Thymus (tissue), 11 donors: ENCODE measurements at regions not wholly inside any gene's neighbourhood (a gene's known extent, or its start where the extent isn't known, plus 50 kb on each side); places are given as distances from the start of the nearest gene placed in this dataset.

ENCODE experiments used
- DNase-seq, 9 donors: peaks; one replicate each; pipeline ENCODE4 v3.0.0-alpha.2; 2013; ENCODE audit warnings: low spot score in 9 of 9, low read depth in 6 of 9, missing footprints in 1 of 9
- H3K27ac ChIP-seq, 2 donors: one replicate each; pipeline ENCODE4 v1.5.1; 2013; ENCODE audit warnings: control low read depth in 1 of 2, low read depth in 1 of 2, low read length in 1 of 2, mild to moderate bottlenecking in 1 of 2, moderate library complexity in 1 of 2
- H3K27me3 ChIP-seq, 2 donors: one replicate each; pipeline ENCODE4 v1.5.1; 2013; ENCODE audit warnings: low read length in 1 of 2; ENCODE audit not compliant: control insufficient read depth in 2 of 2, insufficient read depth in 1 of 2
- H3K36me3 ChIP-seq, 2 donors: one replicate each; pipeline ENCODE4 v1.5.1; 2013; ENCODE audit warnings: low read length in 1 of 2, mild to moderate bottlenecking in 1 of 2, moderate library complexity in 1 of 2; ENCODE audit not compliant: control insufficient read depth in 2 of 2, insufficient read depth in 2 of 2
- H3K4me1 ChIP-seq, 2 donors: one replicate each; pipeline ENCODE4 v1.5.1; 2013; ENCODE audit warnings: low read length in 2 of 2; ENCODE audit not compliant: control insufficient read depth in 2 of 2, insufficient read depth in 2 of 2
- H3K4me3 ChIP-seq, 2 donors: one replicate each; pipeline ENCODE4 v1.5.1; 2013; ENCODE audit warnings: low read length in 2 of 2, control low read depth in 1 of 2, mild to moderate bottlenecking in 1 of 2
- H3K9me3 ChIP-seq, 2 donors: one replicate each; pipeline ENCODE4 v1.5.1; 2013; ENCODE audit warnings: low read length in 1 of 2, mild to moderate bottlenecking in 1 of 2; ENCODE audit not compliant: control insufficient read depth in 2 of 2, insufficient read depth in 1 of 2
- WGBS: extraction: QIAGEN DNeasy Blood & Tissue Kit; methylation state at CpG from one replicate; pipeline ENCODE4 v1.1.7; 2013; 5-methylcytosine and 5-hydroxymethylcytosine counted together
- donor health status: healthy.

DNA sequence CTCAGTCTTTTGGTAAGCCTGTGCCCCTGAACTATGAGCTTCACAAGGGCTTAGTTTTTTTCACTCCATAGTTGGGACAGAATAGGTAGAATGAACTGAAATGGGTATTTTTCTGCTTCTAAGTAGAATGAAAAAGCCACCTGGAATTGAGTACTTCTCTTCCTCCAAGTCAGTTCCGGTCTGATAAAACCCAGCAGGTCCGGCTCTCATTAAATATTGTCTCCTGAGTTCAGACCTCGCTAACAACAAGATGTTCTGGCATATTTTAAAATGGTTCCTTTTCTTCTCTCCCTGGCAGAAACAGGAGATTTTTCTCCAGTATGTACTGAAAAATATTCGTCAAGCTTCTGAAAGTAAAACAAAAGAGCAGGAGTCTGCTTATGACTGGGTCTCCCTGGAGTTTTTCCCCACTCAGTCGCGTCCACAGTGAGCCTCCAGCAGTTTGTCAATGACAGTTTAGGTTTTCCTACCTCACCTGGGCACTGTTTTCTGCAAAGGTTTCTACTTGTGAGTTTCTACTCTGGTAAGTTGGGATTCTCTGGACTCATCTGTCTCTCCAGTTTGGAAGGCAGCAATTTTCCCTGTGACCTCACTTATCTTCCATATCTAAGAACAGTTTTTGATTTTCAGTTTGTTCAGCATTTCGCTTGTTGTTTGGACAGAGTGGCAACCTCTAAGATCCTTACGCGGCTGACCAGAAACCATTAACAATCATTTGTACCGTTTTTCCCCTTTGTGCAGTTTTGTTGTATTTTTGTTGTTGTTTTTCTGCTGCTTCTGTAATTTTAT is 868.0 kb downstream of the METTL15 start:
- Histone ChIP-seq H3K27ac (no peak overlapping the region), H3K9me3 (no peaks in the 10 kb centered on the region), H3K36me3 (no peaks in the 10 kb centered on the region), H3K27me3 (no peaks in the 10 kb centered on the region), H3K4me1 (no peaks in the 10 kb centered on the region), H3K4me3 (no peak overlapping the region)
- 90% methylated on average over 10 of the region's 10 CpGs for WGBS
- no peak for DNase-seq

DNA sequence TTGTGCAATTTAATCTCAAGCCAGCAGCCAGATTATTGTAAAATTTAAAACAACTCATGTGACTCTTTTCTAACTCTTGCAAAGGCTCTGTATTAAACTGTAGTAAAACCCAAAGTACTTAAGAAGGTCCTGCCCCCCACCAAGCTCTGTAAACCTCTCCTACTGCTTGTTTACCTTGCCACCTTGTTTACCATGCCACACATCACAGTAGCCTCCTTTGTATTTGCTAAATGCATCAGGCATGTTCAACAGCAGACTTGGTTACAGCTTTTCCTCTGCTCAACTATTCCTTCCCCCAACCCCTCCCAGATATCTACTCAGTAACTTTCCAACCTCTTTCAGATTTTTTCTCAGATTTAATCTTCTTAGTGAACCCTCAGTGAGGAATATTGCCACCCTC is 861.6 kb downstream of the METTL15 start:
- H3K4me3 ChIP-seq: no peak overlapping the region
- DNase-seq: no peak

DNA sequence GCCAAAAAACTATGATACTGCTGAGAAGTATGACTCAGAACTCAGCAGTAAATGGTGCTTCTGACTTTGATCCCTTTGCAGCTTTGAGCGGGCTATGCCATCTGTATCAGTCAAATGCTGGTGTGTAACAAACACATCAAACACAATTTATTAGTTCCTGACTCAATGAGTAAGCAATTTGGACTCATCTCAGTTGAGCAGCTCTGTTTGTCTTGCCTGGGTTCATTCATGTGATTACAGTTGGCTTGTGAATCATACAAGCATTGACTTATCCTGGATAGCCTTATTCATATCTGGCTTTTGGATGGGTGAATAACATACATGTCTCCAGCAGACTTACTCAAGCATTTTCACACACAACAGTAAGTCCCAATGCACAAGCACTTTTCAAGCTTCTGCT is 858.8 kb downstream of the METTL15 start:
- Histone ChIP-seq H3K9me3 (no peaks in the 10 kb centered on the region), H3K27ac (no peak overlapping the region), H3K36me3 (no peaks in the 10 kb centered on the region), H3K4me3 (no peak overlapping the region), H3K4me1 (no peaks in the 10 kb centered on the region), H3K27me3 (no peaks in the 10 kb centered on the region)
- no peak for DNase-seq
- 93% methylated on average over 1 of the region's 1 CpG for WGBS

More for the DNA sequence above, 861.6 kb downstream of the METTL15 start:
- Histone ChIP-seq H3K27ac (no peak overlapping the region), H3K4me1 (no peaks in the 10 kb centered on the region), H3K36me3 (no peaks in the 10 kb centered on the region), H3K9me3 (no peaks in the 10 kb centered on the region), H3K27me3 (no peaks in the 10 kb centered on the region)

DNA sequence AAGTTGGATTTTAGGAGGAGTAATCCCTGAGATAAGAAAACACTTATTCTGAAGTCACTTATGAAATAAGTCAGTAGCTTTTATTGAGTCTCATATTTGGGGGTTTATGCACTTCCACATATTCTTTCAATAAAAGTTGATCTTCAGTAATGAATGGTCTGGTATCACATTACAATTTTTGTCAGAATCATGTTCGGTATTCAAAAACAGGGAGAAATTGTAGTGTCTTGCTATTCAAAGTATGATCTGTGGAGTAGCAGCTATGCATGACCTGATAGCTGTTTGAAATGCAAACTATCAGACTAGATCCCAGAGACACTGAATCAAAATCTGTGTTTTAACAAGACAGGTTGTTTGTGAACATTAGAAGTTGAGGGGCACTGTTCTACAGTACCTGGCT is 857.6 kb downstream of the METTL15 start:
- 93% methylated on average over 1 of the region's 1 CpG for WGBS
- H3K4me3 ChIP-seq: no peak overlapping the region
- no peaks in the 10 kb centered on the region for H3K27me3 ChIP-seq
- H3K36me3 ChIP-seq: no peaks in the 10 kb centered on the region
- DNase-seq: no peak
- no peak overlapping the region for H3K27ac ChIP-seq
- no peaks in the 10 kb centered on the region for H3K9me3 ChIP-seq
- H3K4me1 ChIP-seq: no peaks in the 10 kb centered on the region

DNA sequence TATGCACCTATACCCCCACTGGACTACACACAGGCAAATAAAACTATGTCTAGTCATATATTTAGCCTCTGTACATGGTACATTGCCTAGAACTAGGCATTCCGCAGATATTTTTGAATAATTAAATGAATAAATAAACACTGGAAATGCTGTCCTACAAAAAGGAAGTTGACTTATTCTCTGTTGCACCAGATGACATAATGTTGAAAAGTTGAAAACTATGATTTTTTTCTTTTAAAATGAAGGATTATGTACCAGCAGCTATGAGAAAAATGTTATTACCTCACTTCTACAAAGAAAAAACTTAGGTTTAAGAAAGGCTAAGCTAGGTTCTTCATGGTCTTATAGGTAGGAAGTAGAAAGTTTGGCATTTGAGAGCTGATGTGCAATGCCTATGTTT is 856.6 kb downstream of the METTL15 start:
- 99% methylated on average over 1 of the region's 1 CpG for WGBS
- Histone ChIP-seq H3K4me3 (no peak overlapping the region), H3K4me1 (no peaks in the 10 kb centered on the region), H3K9me3 (no peaks in the 10 kb centered on the region), H3K27me3 (no peaks in the 10 kb centered on the region), H3K36me3 (no peaks in the 10 kb centered on the region), H3K27ac (no peak overlapping the region)
- no peak for DNase-seq

DNA sequence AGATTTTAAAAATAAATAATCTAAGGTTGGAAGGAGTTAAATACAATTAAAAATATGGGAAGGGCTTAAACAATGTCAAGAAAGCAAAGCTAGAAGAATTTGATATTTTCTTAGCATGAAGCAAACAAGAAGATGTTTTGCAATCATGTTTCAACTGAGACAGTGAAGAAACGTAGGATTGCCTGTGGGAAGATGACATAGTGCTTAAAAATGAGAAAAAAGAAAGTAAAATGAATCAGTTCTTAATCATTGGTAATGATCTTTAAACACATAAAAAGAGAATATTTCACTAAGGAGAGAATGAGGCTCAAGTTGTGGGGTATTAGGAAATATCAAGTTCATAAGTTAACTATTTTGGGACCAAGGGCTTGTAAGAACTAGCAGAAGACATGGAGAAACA is 855.0 kb downstream of the METTL15 start:
- Histone ChIP-seq H3K4me1 (no peaks in the 10 kb centered on the region), H3K27ac (no peak overlapping the region), H3K4me3 (no peak overlapping the region), H3K36me3 (no peaks in the 10 kb centered on the region), H3K27me3 (no peaks in the 10 kb centered on the region), H3K9me3 (no peaks in the 10 kb centered on the region)
- 55% methylated on average over 1 of the region's 1 CpG for WGBS
- DNase-seq: no peak

DNA sequence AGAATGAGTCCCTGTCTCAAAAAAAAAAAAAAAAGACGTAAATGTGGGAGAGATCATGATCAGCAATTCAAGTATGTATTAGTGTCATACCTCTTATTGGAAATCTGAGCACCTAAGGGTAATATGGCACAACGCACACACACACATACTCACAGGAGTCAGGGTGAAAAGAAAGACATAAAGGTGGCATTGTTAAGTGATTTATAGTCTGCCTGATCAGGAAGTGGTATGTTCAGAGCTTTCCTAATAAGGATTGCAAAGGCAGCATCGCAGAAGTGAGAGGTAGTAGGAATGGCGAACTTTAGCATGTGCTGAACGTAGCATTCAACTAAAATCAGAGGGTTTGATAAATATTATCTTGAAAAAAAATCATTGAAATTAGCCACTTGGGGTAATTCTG is 854.3 kb downstream of the METTL15 start:
- DNase-seq: no peak
- Histone ChIP-seq H3K9me3 (no peaks in the 10 kb centered on the region), H3K27me3 (no peaks in the 10 kb centered on the region), H3K4me1 (no peaks in the 10 kb centered on the region), H3K36me3 (no peaks in the 10 kb centered on the region), H3K27ac (no peak overlapping the region), H3K4me3 (no peak overlapping the region)
- WGBS: 83% methylated on average over 5 of the region's 5 CpGs

DNA sequence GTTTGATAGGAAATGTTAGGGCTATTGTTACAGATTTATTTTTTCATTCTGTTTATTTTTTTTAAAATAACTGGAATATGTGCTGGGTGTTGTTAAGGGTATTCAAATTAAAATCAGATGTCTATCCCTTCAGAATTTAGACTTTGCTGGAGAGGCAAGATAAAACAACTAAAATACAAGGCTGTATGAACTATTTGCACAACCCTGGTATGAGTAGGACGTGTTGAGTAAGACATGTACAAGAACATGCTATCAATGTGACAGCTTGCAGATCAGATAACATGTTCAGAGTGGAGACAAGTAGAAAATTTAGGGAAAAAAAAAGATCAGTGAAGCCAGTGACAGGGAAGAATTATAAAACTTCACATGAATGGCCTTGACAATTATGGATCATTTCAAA is 853.5 kb downstream of the METTL15 start:
- Histone ChIP-seq H3K27ac (no peak overlapping the region), H3K36me3 (no peaks in the 10 kb centered on the region), H3K4me1 (no peaks in the 10 kb centered on the region), H3K4me3 (no peak overlapping the region), H3K9me3 (no peaks in the 10 kb centered on the region), H3K27me3 (no peaks in the 10 kb centered on the region)
- 71% methylated on average over 1 of the region's 1 CpG for WGBS
- no peak for DNase-seq

DNA sequence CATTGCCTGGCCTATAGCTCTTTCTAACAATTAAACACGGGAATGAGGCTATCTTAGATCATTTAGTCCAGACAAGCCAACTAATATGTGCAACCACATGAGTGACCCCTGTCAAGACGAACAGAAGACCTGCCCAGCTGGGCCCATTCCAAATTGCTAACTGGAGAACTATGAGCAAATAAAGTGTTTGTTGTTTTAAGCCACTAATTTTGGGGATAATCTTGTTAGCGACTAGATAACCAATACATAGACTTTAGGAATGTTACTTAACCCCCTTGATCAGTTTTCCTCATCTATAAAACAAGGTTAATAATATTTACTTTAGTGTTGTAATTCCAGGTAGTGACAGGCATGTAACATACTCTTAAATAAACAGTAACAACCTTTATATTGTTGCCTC is 848.3 kb downstream of the METTL15 start:
- H3K4me3 ChIP-seq: no peak overlapping the region
- 87% methylated on average over 3 of the region's 3 CpGs for WGBS
- H3K4me1 ChIP-seq: no peaks in the 10 kb centered on the region
- no peak overlapping the region for H3K27ac ChIP-seq
- H3K36me3 ChIP-seq: no peaks in the 10 kb centered on the region
- no peaks in the 10 kb centered on the region for H3K27me3 ChIP-seq
- H3K9me3 ChIP-seq: peaks cover 0 to 3% of the 10 kb centered on the region in 2 donors
- no peak for DNase-seq
